ENCODE measurements at regions not wholly inside any gene's neighbourhood (a gene's known extent, or its start where the extent isn't known, plus 50 kb on each side); places are given as distances from the start of the nearest gene placed in this dataset.
A peak's percentile ranks its signal among the peaks of the same experiment; 100 is the strongest.

GRCh38 chr2:239685556-239685955 lies 284.7 kb upstream of the HDAC4 start:
- H3K27ac ChIP-seq (ENCODE audit: low read depth in 1 of 2, low read length in 2 of 2): no peak overlapping the region
- Mint-ChIP-seq H3K27ac (no peak overlapping the region), H3K36me3 (ENCODE audit: low read depth) (no peaks in the 10 kb centered on the region), H3K27me3 (peaks cover 32% of the 10 kb centered on the region), H3K9me3 (no peaks in the 10 kb centered on the region), H3K4me1 (ENCODE audit: low read depth) (no peaks in the 10 kb centered on the region), H3K4me3 (no peak overlapping the region)
- H3K4me3 ChIP-seq (ENCODE audit: low read length): no peak overlapping the region
- H3K4me1 ChIP-seq (ENCODE audit: insufficient read depth, low read length): no peaks in the 10 kb centered on the region
- DNase-seq: peak in 1 of 14 experiments; percentile 6
- intact Hi-C loops (cut with DNase I, micrococcal nuclease): no loop called here
- no peaks in the 10 kb centered on the region for H3K36me3 ChIP-seq (ENCODE audit: insufficient read depth, low read length)
- ChIA-PET CTCF (no interaction called here), POLR2A (no interaction called here)
- H3K27me3 ChIP-seq (ENCODE audit: control insufficient read depth in 1 of 2, insufficient read depth in 2 of 2, low read length in 2 of 2): no peaks in the 10 kb centered on the region
- H3K9me3 ChIP-seq (ENCODE audit: control insufficient read depth in 1 of 2, insufficient read depth in 1 of 2, low read length in 2 of 2): no peaks in the 10 kb centered on the region
- no peak for TF ChIP-seq CTCF (IDR thresholded peaks at IDR 0.05)
- no peak for ATAC-seq (ENCODE audit: poor library complexity)

- intact Hi-C loops (cut with DNase I, micrococcal nuclease): no loop called here
- ChIA-PET POLR2A (no interaction called here), CTCF (no interaction called here)
- TF ChIP-seq CTCF (IDR thresholded peaks at IDR 0.05): no peak
- Histone ChIP-seq H3K27ac (ENCODE audit: low read depth in 1 of 2, low read length in 2 of 2) (no peak overlapping the region), H3K4me1 (ENCODE audit: insufficient read depth, low read length) (no peaks in the 10 kb centered on the region), H3K27me3 (ENCODE audit: control insufficient read depth in 1 of 2, insufficient read depth in 2 of 2, low read length in 2 of 2) (no peaks in the 10 kb centered on the region), H3K4me3 (ENCODE audit: low read length) (no peak overlapping the region), H3K9me3 (ENCODE audit: control insufficient read depth in 1 of 2, insufficient read depth in 1 of 2, low read length in 2 of 2) (no peaks in the 10 kb centered on the region), H3K36me3 (ENCODE audit: insufficient read depth, low read length) (no peaks in the 10 kb centered on the region)
- Mint-ChIP-seq H3K4me1 (ENCODE audit: low read depth) (no peaks in the 10 kb centered on the region), H3K36me3 (ENCODE audit: low read depth) (no peaks in the 10 kb centered on the region), H3K9me3 (no peaks in the 10 kb centered on the region), H3K27ac (no peak overlapping the region), H3K4me3 (no peak overlapping the region), H3K27me3 (peaks cover 32% of the 10 kb centered on the region)
- DNase-seq: no peak
- no peak for ATAC-seq (ENCODE audit: poor library complexity)
These were observed 284.2 kb upstream of the HDAC4 start for GRCh38 chr2:239684996-239685395.

GRCh38 chr2:239684271-239684810 lies 283.5 kb upstream of the HDAC4 start:
- Mint-ChIP-seq H3K9me3 (no peaks in the 10 kb centered on the region), H3K4me3 (no peak overlapping the region), H3K27me3 (peaks cover 32% of the 10 kb centered on the region), H3K4me1 (ENCODE audit: low read depth) (no peaks in the 10 kb centered on the region), H3K27ac (no peak overlapping the region), H3K36me3 (ENCODE audit: low read depth) (no peaks in the 10 kb centered on the region)
- H3K27me3 ChIP-seq (ENCODE audit: control insufficient read depth in 1 of 2, insufficient read depth in 2 of 2, low read length in 2 of 2): no peaks in the 10 kb centered on the region
- no peaks in the 10 kb centered on the region for H3K9me3 ChIP-seq (ENCODE audit: control insufficient read depth in 1 of 2, insufficient read depth in 1 of 2, low read length in 2 of 2)
- CTCF ChIA-PET: no interaction called here
- POLR2A ChIA-PET: no interaction called here
- H3K36me3 ChIP-seq (ENCODE audit: insufficient read depth, low read length): no peaks in the 10 kb centered on the region
- TF ChIP-seq CTCF (IDR thresholded peaks at IDR 0.05): no peak
- DNase-seq (no peak), ATAC-seq (ENCODE audit: poor library complexity) (no peak)
- no peak overlapping the region for H3K4me3 ChIP-seq (ENCODE audit: low read length)
- no peak overlapping the region for H3K27ac ChIP-seq (ENCODE audit: low read depth in 1 of 2, low read length in 2 of 2)
- H3K4me1 ChIP-seq (ENCODE audit: insufficient read depth, low read length): no peaks in the 10 kb centered on the region
- intact Hi-C loops (cut with DNase I, micrococcal nuclease): no loop called here
